Stimulated activated effector memory CD8-positive, alpha-beta T cell treated with anti-CD3 and anti-CD28 coated beads, Interleukin-12 subunit alpha, Interleukin-12 subunit beta, amount 100 ng/mL, for 72 hours (primary cell): ENCODE measurements at regions not wholly inside any gene's neighbourhood (a gene's known extent, or its start where the extent isn't known, plus 50 kb on each side); places are given as distances from the start of the nearest gene placed in this dataset.

Source experiments
- ATAC-seq: fragments of 150-1000 bp; cut with Tn5 transposase; 2 replicates; pipeline ENCODE4 v1.10.0; 2021
- DNase-seq, 2 donors: peaks; one replicate each; pipeline ENCODE4 v3.0.0; 2021 to 2022; ENCODE audit warnings: low spot score in 2 of 2
- H3K27ac Mint-ChIP-seq: one replicate; pipeline ENCODE4 v1.8.0; 2022; ENCODE audit warnings: mild to moderate bottlenecking, mixed read lengths
- H3K36me3 Mint-ChIP-seq: one replicate; pipeline ENCODE4 v1.8.0; 2022; ENCODE audit warnings: mild to moderate bottlenecking, mixed read lengths
- H3K4me1 Mint-ChIP-seq: one replicate; pipeline ENCODE4 v1.8.0; 2022; ENCODE audit warnings: mixed read lengths
- H3K4me3 Mint-ChIP-seq: one replicate; pipeline ENCODE4 v1.8.0; 2022; ENCODE audit warnings: mild to moderate bottlenecking, mixed read lengths
- H3K9me3 Mint-ChIP-seq: one replicate; pipeline ENCODE4 v1.8.0; 2022; ENCODE audit warnings: mixed read lengths

DNA sequence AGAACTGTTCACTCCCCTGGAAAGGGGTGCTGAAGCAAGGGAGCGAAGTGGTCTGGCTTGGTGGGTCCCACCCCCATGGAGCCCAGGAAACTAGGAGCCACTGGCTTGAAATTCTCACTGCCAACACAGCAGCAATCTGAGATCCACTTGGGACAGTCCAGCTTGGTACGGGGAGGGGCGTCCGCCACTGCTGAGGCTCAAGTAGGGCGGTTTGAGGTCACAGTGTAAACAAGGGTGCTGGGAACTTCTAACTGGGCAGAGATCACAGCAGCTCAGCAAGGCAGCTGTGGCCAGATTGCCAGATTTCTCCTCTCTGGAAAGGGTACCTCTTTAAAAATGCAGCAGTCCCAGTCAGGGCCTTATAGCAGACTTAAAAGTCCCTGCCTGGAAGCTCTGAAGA, 53.9 kb upstream of the GALNTL6 start:
- no peak overlapping the region for H3K27ac Mint-ChIP-seq
- no peak overlapping the region for H3K4me3 Mint-ChIP-seq
- ATAC-seq (no peak), DNase-seq (no peak)
- peaks cover 24% of the 10 kb centered on the region for H3K9me3 Mint-ChIP-seq
- no peaks in the 10 kb centered on the region for H3K36me3 Mint-ChIP-seq
- no peaks in the 10 kb centered on the region for H3K4me1 Mint-ChIP-seq

DNA sequence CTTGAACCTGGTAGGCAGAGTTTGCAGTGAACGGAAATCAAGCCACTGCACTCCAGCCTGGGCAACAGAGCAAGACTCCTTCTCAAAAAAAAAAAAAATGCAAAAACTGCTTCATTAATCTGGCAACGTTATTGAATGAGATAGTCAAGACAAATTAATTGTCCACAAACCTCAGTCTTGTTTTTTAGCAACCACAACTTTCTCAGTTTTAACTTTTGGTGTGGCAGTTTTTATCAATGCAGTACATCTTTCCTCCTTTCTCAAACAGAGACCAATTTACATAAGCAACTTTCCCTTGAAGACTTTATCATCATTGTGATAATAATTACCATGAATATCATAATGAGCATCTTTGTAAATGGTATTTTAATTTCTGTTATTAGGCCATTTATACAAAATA, 61.7 kb upstream of the GALNTL6 start:
- Mint-ChIP-seq H3K4me1 (no peaks in the 10 kb centered on the region), H3K4me3 (no peak overlapping the region), H3K27ac (no peak overlapping the region), H3K9me3 (peaks cover 20% of the 10 kb centered on the region), H3K36me3 (no peaks in the 10 kb centered on the region)
- ATAC-seq: no peak
- DNase-seq: no peak

DNA sequence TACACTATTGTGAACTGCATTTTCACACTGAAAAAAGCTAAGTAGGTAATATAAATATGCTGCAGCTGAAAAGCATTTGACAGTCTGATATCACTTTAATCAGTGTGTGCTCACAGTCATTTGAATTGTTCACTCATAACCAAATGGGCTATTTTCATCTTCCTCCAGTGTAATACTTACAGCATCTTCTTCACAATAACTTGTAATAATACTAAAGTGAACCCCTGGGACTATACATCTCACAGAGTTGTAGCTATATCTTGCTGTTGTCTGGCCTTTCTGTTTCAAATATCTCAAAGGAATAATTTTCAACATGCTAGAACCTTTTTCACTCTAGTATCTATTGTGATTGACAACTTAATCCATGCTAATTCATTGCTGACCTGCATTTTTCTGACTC, 66.8 kb upstream of the GALNTL6 start:
- H3K4me3 Mint-ChIP-seq: no peak overlapping the region
- DNase-seq (no peak), ATAC-seq (no peak)
- peaks cover 12% of the 10 kb centered on the region for H3K9me3 Mint-ChIP-seq
- no peak overlapping the region for H3K27ac Mint-ChIP-seq
- H3K4me1 Mint-ChIP-seq: no peaks in the 10 kb centered on the region
- no peaks in the 10 kb centered on the region for H3K36me3 Mint-ChIP-seq

DNA sequence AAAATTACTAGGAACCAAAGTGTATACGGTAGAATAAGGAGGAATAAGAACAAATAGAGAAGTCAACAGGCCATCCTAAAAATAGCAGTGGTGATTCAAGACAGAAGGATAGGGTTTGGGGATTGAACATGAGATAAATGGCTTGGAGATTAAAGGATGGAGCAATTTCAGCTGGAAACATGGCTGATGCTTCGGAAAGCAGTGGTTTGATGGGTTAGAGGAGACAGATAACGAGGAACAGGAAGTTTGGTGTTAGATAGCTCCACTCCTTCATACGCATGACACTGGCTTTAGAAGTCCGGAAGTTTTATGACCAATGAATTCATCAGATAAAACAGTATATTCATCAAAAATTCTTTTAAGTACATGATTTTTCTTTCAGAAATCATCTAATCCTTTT, 70.8 kb upstream of the GALNTL6 start:
- ATAC-seq (no peak), DNase-seq (no peak)
- Mint-ChIP-seq H3K9me3 (peaks cover 11% of the 10 kb centered on the region), H3K27ac (no peak overlapping the region), H3K4me1 (no peaks in the 10 kb centered on the region), H3K4me3 (no peak overlapping the region), H3K36me3 (no peaks in the 10 kb centered on the region)

DNA sequence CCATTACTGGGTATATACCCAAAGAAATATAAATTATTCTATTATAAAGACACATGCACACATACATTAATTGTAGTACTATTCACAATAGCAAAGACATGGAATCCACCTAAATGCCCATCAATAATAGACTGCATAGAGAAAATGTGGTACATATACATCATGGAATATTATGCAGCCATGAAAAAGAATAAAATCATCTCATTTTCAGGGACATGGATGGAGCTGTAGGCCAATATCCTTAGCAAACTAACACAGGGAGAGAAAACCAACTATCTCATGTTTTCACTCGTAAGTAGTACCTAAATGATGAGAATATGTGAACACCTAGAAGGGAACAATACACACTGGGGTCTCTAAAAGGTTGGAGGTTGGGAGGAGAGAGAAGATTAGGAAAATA, 86.0 kb upstream of the GALNTL6 start:
- Mint-ChIP-seq H3K4me1 (no peaks in the 10 kb centered on the region), H3K4me3 (no peak overlapping the region), H3K27ac (no peak overlapping the region), H3K36me3 (no peaks in the 10 kb centered on the region), H3K9me3 (peaks cover 35% of the 10 kb centered on the region)
- ATAC-seq (no peak), DNase-seq (no peak)

DNA sequence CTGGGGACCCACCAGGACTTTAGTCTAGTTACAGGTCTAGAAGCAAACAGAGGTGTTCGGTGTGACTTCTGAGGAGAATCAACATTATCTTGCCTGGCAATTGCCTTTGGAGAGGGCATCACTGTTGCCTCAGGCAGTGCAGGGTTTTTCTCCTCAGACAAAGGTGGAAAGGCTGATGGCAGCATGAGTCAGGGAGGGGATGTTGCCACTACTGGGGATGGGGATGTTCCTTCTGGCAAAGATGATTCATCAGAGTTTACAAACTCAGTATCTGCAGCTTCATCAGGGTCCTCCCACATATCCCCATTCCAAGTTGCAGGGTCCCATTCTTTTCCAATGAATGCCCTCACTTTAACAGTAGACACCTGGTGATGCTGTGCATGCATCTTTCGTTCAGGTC, 91.3 kb upstream of the GALNTL6 start:
- Mint-ChIP-seq H3K4me3 (no peak overlapping the region), H3K4me1 (no peaks in the 10 kb centered on the region), H3K36me3 (no peaks in the 10 kb centered on the region), H3K27ac (no peak overlapping the region), H3K9me3 (peaks cover 43% of the 10 kb centered on the region)
- no peak for DNase-seq
- no peak for ATAC-seq

DNA sequence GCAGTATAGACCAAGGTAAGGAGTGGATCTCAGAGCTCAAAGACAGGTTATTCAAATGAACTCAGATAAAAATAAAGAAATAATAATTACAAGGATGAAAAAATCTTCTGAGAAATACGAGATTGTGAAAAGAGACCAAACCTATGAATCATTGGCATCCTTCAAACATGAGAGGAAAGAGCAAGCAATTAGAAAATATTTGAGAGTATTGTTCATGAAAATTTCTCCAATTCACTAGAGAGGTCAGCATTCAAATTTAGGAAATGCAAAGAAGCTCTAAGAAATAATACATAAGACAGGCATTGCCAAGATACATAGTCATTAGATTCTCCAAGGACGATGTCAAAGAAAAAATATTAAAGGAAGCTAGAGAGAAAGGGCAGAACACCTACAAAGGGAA, 93.5 kb upstream of the GALNTL6 start:
- H3K9me3 Mint-ChIP-seq: peaks cover 40% of the 10 kb centered on the region
- no peaks in the 10 kb centered on the region for H3K4me1 Mint-ChIP-seq
- ATAC-seq (no peak), DNase-seq (no peak)
- H3K4me3 Mint-ChIP-seq: no peak overlapping the region
- H3K27ac Mint-ChIP-seq: no peak overlapping the region
- no peaks in the 10 kb centered on the region for H3K36me3 Mint-ChIP-seq

DNA sequence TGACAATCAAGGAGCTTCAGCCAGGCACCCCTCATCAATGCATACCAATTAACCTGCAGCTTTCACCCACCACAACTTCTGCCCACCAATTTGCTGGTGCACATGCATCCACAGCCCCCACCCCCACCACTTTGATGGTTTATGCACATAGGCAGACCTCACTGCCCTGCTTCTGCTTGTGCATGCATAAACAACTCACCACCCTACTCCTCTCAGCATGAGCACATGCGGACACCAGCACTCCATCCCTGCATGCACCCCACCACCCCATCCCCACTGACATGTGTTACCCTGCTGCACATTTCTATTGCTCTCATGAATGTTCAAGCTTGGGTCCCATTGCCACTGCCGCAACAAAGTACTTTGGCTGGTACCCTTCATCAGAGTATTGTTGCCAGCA, 94.5 kb upstream of the GALNTL6 start:
- DNase-seq: no peak
- Mint-ChIP-seq H3K4me3 (no peak overlapping the region), H3K4me1 (no peaks in the 10 kb centered on the region), H3K9me3 (peaks cover 35% of the 10 kb centered on the region), H3K27ac (no peak overlapping the region), H3K36me3 (no peaks in the 10 kb centered on the region)
- no peak for ATAC-seq

DNA sequence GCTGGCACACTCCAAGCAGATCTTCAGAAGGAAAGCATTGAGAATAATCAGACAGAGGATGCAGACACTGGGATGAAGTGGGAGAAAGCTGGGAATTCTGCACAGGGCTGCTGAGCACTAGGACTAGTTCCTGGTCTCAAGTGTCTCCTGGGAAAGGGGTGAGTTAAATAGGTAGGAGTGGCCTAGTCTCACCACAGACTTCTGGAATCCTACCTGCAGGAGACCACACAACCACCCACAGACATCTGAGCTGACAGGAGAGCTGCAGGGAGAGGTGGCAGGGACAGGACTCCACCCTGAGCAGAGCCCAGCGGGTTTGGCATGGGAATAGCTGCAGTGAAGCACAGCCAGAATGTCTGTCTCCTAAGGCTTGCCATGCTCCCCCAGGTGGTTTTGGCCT, 95.1 kb upstream of the GALNTL6 start:
- Mint-ChIP-seq H3K4me3 (no peak overlapping the region), H3K4me1 (no peaks in the 10 kb centered on the region), H3K36me3 (no peaks in the 10 kb centered on the region), H3K27ac (no peak overlapping the region), H3K9me3 (peaks cover 31% of the 10 kb centered on the region)
- ATAC-seq: no peak
- DNase-seq: no peak

DNA sequence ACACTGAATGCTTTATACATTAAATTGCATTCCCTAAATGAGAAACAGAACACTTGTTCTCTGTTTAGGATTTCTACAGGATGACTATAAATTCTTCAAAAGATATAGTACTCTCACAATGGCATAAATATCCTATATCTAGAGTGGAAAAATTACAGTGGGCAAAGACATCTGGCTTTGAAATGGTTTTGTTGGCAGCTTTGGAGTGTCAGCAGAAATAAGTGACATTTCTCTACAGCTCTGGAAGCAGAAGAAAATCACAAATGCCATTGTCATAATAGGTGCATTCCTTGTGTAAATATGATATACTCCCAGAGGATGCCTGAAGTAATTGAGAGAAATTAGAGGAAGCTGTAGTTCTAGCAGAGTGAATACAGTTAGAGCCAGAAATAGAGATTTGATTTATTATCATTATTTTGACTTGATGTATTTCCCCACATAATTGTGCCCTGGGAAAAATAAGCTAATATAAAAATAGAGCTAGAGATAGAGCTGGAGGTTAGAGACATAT, 95.9 kb upstream of the GALNTL6 start:
- Mint-ChIP-seq H3K9me3 (peaks cover 25% of the 10 kb centered on the region), H3K4me1 (no peaks in the 10 kb centered on the region), H3K36me3 (no peaks in the 10 kb centered on the region), H3K27ac (no peak overlapping the region), H3K4me3 (no peak overlapping the region)
- ATAC-seq (no peak), DNase-seq (no peak)

DNA sequence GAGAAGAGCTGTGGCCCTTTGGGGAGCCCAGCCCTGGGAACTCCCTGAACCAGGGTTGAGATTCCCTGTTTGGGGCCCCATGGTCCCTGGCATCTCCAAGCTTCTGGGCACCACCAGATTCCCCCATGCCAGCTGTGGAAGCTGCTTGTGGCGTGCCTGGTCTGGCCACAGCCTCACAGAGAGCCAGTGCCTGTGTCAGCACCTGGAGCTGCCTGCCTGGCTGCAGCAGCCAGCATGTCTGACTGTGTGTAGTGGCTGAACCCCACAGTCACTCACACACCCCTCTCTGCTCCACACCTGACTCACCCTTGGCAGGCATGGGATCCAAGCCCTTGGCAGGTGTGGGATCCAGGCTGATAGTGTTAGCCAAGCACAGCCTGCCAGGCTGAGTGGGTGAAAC, 97.2 kb upstream of the GALNTL6 start:
- no peaks in the 10 kb centered on the region for H3K36me3 Mint-ChIP-seq
- DNase-seq (no peak), ATAC-seq (no peak)
- no peak overlapping the region for H3K4me3 Mint-ChIP-seq
- H3K27ac Mint-ChIP-seq: no peak overlapping the region
- H3K9me3 Mint-ChIP-seq: peaks cover 18% of the 10 kb centered on the region
- H3K4me1 Mint-ChIP-seq: no peaks in the 10 kb centered on the region

DNA sequence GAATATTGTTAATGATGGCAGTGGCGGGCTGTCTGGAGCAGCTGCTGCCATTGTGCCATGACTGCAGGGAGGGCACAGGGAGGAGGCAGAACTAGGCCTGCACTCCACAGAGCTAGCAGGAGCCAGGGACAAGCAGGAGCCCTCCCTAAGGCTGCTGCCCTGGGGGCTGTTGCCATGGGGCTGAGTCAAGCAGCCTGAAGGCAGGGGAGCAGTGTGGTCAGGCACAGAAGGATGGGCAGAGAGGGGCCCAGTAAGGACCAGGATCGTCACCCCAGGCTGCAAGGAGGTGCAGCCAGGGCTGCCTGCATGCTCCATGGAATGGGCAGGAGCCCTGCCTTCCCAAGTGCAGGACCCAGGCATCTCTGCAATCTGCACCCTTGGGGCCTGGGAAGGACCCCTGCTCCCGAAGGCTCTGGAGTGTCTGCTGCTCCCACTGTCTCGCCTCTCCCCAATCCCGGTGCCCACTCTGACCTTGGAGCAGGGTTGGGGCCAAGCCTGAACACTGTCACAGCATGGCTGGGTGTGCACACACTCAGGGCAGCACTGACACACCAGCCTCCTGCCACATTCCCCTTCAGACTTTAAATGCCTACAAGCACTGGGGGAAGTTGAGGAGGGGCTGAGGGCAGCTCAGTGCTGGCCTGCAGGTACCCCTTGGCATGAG, 98.3 kb upstream of the GALNTL6 start:
- no peak overlapping the region for H3K27ac Mint-ChIP-seq
- H3K4me3 Mint-ChIP-seq: no peak overlapping the region
- peaks cover 14% of the 10 kb centered on the region for H3K9me3 Mint-ChIP-seq
- H3K4me1 Mint-ChIP-seq: no peaks in the 10 kb centered on the region
- DNase-seq (no peak), ATAC-seq (no peak)
- H3K36me3 Mint-ChIP-seq: no peaks in the 10 kb centered on the region

DNA sequence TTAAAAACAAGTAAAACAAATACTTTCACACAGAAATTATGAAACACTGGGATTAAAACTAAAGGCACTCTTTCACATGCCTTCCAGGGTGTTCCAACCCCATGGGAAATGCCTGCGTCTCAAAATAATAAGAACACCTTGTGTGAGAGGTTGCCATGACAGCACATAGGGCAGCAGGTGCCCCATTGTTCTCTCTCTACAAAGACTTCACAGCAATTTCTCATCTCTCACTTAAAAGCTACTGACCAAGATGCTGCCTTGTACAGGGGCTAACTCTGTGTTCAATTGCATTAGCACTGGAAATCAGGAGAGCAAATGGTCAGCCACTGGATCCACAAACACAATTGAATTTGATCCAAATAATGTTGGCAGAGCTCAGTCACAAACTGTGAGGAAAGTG, 102.5 kb upstream of the GALNTL6 start:
- DNase-seq (no peak), ATAC-seq (no peak)
- no peaks in the 10 kb centered on the region for H3K4me1 Mint-ChIP-seq
- H3K36me3 Mint-ChIP-seq: no peaks in the 10 kb centered on the region
- no peak overlapping the region for H3K4me3 Mint-ChIP-seq
- peaks cover 4% of the 10 kb centered on the region for H3K9me3 Mint-ChIP-seq
- H3K27ac Mint-ChIP-seq: no peak overlapping the region

DNA sequence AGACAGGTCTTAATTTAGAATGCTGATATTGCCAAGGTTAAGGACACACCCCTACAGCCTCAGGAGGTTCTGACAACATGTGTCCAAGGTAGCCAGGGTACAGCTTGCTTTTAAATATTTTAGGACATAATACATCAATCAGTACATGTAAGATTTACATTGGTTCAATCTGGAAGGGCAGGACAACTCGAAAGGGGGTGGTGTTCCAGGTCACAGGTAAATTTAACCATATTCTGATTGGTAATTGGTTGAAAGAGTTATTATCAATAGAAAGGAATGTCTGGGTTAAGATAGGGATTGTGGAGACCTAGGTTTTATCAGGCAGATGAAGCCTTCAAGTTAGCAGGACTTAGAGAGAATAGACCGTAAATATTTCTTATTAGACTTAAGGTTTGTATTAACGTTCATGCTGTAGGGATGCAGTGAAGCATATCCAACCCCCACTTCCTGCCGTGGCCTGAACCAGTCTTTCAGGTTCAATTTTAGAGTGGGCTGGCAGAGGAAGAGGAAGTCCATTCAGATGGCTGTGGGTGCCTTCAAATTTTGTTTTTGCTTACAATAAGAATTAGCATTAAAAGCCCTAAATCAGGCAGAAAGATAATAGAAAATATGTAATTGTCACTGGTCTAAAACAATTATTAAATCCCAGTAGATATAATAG, 136.5 kb upstream of the GALNTL6 start:
- DNase-seq (no peak), ATAC-seq (no peak)
- H3K4me1 Mint-ChIP-seq: no peaks in the 10 kb centered on the region
- no peak overlapping the region for H3K4me3 Mint-ChIP-seq
- no peaks in the 10 kb centered on the region for H3K36me3 Mint-ChIP-seq
- H3K27ac Mint-ChIP-seq: no peak overlapping the region
- H3K9me3 Mint-ChIP-seq: peaks cover 6% of the 10 kb centered on the region

DNA sequence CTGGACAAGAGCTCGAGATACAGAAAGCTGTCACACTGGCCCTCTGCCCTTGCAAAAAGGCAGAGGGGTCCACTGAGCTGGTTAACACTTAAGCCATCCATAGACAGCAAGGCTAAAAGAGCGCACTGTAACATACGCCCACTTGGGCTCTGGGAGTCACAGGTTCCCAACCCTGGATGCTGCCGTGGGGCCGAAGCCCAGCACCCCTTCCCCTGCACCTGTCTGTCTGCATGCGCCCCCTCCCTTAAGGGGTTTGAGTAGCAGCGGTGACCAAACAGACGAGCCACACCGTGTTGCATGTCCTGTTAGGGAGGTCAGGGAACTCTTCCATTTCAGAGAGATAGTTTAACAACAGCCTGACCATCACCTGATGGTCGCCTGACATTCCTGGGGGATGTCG, 138.4 kb upstream of the GALNTL6 start:
- H3K9me3 Mint-ChIP-seq: peaks cover 4% of the 10 kb centered on the region
- no peaks in the 10 kb centered on the region for H3K36me3 Mint-ChIP-seq
- no peak overlapping the region for H3K27ac Mint-ChIP-seq

DNA sequence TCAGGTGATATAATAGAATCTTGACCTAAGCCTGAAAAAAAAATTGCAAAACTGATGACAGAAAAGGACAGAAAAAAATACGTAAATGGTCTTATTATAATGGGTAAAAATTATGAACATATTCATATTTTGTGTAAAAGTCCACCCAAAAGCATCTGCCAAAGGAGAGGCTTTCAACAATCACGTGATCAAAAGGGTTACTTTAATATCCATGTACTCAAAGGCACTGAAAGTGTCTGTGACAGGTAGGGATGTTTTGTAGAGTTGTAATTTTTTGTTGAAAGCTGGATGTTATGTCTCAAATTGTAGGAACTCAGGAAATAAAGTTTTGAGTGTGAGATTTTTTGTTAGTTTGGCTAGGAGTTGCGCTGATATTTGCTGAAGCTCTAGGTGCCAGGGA, 144.8 kb upstream of the GALNTL6 start:
- peaks cover 9% of the 10 kb centered on the region for H3K9me3 Mint-ChIP-seq
- ATAC-seq (no peak), DNase-seq (no peak)
- no peak overlapping the region for H3K27ac Mint-ChIP-seq
- no peaks in the 10 kb centered on the region for H3K4me1 Mint-ChIP-seq
- H3K4me3 Mint-ChIP-seq: no peak overlapping the region
- no peaks in the 10 kb centered on the region for H3K36me3 Mint-ChIP-seq

More for the DNA sequence above, 138.4 kb upstream of the GALNTL6 start:
- DNase-seq (no peak), ATAC-seq (no peak)
- Mint-ChIP-seq H3K4me1 (no peaks in the 10 kb centered on the region), H3K4me3 (no peak overlapping the region)
